Spleen (tissue), 11 donors: ENCODE measurements at regions not wholly inside any gene's neighbourhood (a gene's known extent, or its start where the extent isn't known, plus 50 kb on each side); places are given as distances from the start of the nearest gene placed in this dataset.

Experiments
- DNase-seq: peaks from one replicate; pipeline ENCODE4 v3.0.0-alpha.2; 2020
- H3K27ac ChIP-seq, 8 donors: fragments of 200-600 bp; sonication (generic) in 7 of 8; 1 replicate in 4 of 8; 2 replicates in 4 of 8; pipeline versions ENCODE4 v1.5.0 to v1.8.0; 2016 to 2021; ENCODE audit warnings: inconsistent platforms in 4 of 8, mild to moderate bottlenecking in 4 of 8, moderate library complexity in 1 of 8
- H3K27me3 ChIP-seq, 7 donors: fragments of 200-600 bp; sonication (generic) in 6 of 7; replicated peaks in 1 of 7; 1 replicate in 4 of 7; 2 replicates in 3 of 7; pipeline versions ENCODE4 v1.5.0 to v1.8.0; 2016 to 2021; ENCODE audit warnings: inconsistent platforms in 3 of 7, mild to moderate bottlenecking in 1 of 7
- H3K36me3 ChIP-seq, 6 donors: fragments of 200-600 bp; sonication (generic) in 5 of 6; 1 replicate in 4 of 6; 2 replicates in 2 of 6; pipeline versions ENCODE4 v1.5.0 to v1.8.0; 2016 to 2021; ENCODE audit warnings: inconsistent platforms in 2 of 6
- H3K4me1 ChIP-seq, 6 donors: fragments of 200-600 bp; sonication (generic) in 5 of 6; 1 replicate in 3 of 6; 2 replicates in 3 of 6; pipeline versions ENCODE4 v1.5.0 to v1.8.0; 2016 to 2021; ENCODE audit warnings: inconsistent platforms in 3 of 6
- H3K4me3 ChIP-seq, 8 donors: fragments of 200-600 bp; sonication (generic) in 7 of 8; 1 replicate in 4 of 8; 2 replicates in 4 of 8; pipeline versions ENCODE4 v1.5.0 to v1.8.0; 2016 to 2021; ENCODE audit warnings: inconsistent platforms in 4 of 8, mild to moderate bottlenecking in 4 of 8, moderate library complexity in 2 of 8
- H3K9me3 ChIP-seq, 8 donors: fragments of 200-600 bp; sonication (generic) in 7 of 8; 1 replicate in 4 of 8; 2 replicates in 4 of 8; pipeline versions ENCODE4 v1.5.0 to v1.8.0; 2016 to 2021; ENCODE audit warnings: inconsistent platforms in 4 of 8
- POLR2A ChIP-seq, 3 donors: fragments of 450-650 bp; IDR thresholded peaks; one replicate each; pipeline ENCODE4 v1.5.1; 2017; ENCODE audit warnings: antibody characterized with exemption in 3 of 3, mild to moderate bottlenecking in 1 of 3
- POLR2AphosphoS5 ChIP-seq, 3 donors: sonication (generic); formaldehyde crosslinking; IDR thresholded peaks; one replicate each; pipeline ENCODE4 v1.5.1; 2017; ENCODE audit warnings: antibody characterized with exemption in 3 of 3
- WGBS, 5 donors: extraction: QIAGEN DNeasy Blood & Tissue Kit in 3 of 5; methylation state at CpG; one replicate each; pipeline versions ENCODE4 v1.1.5 to v1.1.7; 2013 to 2018; 5-methylcytosine and 5-hydroxymethylcytosine counted together
- intact Hi-C: fragments of 100-400 bp; cut with DNase I; formaldehyde crosslinking; loops from one replicate; pipeline ENCODE4 v1.15.0; 2023; ENCODE audit warnings: low total_unique reads
- TF ChIP-seq, protein P1 (sequence below), 11 experiments: fragments of 200-600 bp in 7 of 11; fragments of 450-650 bp in 4 of 11; sonication (generic) in 4 of 11; IDR thresholded peaks in 8 of 11; conservative IDR thresholded peaks in 3 of 11; 1 replicate in 7 of 11; 2 replicates in 4 of 11; pipeline versions ENCODE4 v1.4.0 to v1.8.0; 2016 to 2021; ENCODE audit warnings: antibody characterized with exemption in 11 of 11, inconsistent platforms in 4 of 11, mild to moderate bottlenecking in 1 of 11
- donor health status: healthy with polysubstance abuse.
- donor health status: DM: no; HTN: no; CAD: no; lungs with moderate emphysema.
- donor health status: DM: no; HTN: no; CAD: no.
- donor health status: Bipolar disorder and iron deficiency.
- donor health status: healthy.
- donor health status: DM: no; HTN: no; CAD: no.
- donor health status: DM: yes; HTN: yes; CAD: no.

DNA sequence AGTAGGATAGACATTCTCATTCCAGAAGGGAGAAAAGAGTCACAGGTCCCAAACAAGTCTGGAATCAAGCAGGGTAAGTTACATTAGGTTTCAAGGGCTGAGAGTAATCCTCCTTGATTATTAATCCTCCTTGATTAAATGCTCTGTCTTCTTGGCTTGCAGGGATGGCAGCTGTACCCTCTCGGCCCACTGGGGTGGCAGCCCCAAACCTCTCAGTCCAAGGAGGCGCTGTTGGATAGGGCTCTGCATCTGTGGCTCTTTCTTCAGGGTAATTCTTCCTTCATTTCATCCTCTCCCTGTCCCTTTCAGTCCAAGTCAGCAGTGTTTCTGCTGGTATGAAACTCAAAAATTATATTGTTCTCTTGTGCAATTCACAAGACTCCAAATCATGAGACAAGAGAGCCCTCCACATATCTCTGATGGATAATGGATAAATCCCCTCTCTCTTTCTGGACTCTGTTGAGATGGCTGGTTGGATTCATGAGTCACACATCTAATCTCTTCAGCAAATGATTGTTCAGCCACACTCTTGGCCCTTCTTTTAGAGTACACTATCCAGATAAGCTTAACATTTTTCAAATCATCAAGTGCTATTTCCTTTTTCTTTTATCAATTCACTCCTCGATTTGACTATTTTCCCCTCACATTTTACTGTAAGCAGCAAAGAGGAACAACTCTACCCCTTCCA, 323.7 kb upstream of the HTR2A start:
- Histone ChIP-seq H3K9me3 (no peaks in the 10 kb centered on the region), H3K36me3 (no peaks in the 10 kb centered on the region), H3K27me3 (no peaks in the 10 kb centered on the region), H3K4me3 (no peak overlapping the region), H3K4me1 (no peaks in the 10 kb centered on the region), H3K27ac (no peak overlapping the region)
- intact Hi-C loops, result no loop called here
- no peak for DNase-seq
- no peak for TF ChIP-seq POLR2A (IDR thresholded peaks at IDR 0.05)
- TF ChIP-seq, protein P1, sequence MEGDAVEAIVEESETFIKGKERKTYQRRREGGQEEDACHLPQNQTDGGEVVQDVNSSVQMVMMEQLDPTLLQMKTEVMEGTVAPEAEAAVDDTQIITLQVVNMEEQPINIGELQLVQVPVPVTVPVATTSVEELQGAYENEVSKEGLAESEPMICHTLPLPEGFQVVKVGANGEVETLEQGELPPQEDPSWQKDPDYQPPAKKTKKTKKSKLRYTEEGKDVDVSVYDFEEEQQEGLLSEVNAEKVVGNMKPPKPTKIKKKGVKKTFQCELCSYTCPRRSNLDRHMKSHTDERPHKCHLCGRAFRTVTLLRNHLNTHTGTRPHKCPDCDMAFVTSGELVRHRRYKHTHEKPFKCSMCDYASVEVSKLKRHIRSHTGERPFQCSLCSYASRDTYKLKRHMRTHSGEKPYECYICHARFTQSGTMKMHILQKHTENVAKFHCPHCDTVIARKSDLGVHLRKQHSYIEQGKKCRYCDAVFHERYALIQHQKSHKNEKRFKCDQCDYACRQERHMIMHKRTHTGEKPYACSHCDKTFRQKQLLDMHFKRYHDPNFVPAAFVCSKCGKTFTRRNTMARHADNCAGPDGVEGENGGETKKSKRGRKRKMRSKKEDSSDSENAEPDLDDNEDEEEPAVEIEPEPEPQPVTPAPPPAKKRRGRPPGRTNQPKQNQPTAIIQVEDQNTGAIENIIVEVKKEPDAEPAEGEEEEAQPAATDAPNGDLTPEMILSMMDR (IDR thresholded peaks at IDR 0.05 in 8 of 11, conservative IDR thresholded peaks at IDR 0.05 in 3 of 11), result no peak
- TF ChIP-seq POLR2AphosphoS5 (IDR thresholded peaks at IDR 0.05), result no peak
- WGBS, 5 donors, result 73 to 95% (median 83%) methylated on average over 3 of the region's 3 CpGs

DNA sequence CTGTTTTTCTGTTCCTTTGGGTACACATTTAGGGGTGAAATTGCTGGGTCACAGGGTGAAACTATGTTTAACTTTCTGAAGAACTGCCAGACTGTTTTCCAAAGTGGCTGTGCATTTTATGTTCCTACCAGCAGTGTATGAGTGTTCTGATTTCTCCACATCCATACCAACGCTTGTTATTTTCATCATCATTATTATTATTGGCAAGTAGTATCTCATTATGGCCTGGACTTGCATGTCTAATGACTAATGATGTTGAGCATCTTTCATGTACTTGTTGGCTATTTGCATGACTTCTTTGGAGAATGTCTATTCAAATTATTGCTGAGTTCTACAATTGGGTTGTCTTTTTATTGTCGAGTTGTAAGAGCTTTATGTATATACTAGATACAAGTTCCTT, 321.8 kb upstream of the HTR2A start:
- intact Hi-C loops, result no loop called here
- Histone ChIP-seq H3K27me3 (no peaks in the 10 kb centered on the region), H3K9me3 (no peaks in the 10 kb centered on the region), H3K36me3 (no peaks in the 10 kb centered on the region), H3K4me3 (no peak overlapping the region), H3K27ac (no peak overlapping the region), H3K4me1 (no peaks in the 10 kb centered on the region)
- DNase-seq, result no peak
- TF ChIP-seq POLR2AphosphoS5 (IDR thresholded peaks at IDR 0.05) (no peak), POLR2A (IDR thresholded peaks at IDR 0.05) (no peak)
- TF ChIP-seq, protein P1 (IDR thresholded peaks at IDR 0.05 in 8 of 11, conservative IDR thresholded peaks at IDR 0.05 in 3 of 11), result no peak
- WGBS, 5 donors, result 89 to 92% (median 89%) methylated on average over 2 of the region's 2 CpGs

DNA sequence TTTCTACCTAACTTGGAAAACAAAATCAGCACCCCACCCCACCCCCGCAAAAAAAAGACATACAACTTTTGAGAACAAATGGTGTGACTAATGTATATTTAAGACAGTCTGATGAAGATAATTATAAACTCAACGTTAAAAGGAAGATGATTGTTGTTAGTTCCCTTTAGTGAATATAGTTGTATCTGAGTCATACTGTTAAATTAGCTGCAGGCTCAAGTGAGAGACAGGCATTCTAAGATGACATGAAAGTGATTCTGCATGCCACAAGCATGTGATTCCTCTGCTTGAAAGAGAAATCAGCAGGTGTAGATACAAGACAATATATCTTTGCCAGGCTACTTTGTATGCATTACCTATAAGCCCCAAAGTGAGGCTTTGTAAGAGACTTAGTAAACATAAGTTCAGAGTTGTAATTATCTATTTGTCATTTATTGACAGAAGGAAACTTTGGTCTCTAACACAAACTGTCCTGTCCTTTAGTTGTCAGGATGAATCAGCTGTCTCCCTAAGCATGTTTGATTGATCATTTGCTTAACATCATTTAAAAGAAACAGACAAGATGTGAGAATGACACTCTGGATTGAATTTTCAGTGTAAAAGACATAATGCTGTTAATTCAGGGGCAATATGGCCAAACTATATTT, 319.4 kb upstream of the HTR2A start:
- no peak for DNase-seq
- Histone ChIP-seq H3K27me3 (no peaks in the 10 kb centered on the region), H3K4me1 (no peaks in the 10 kb centered on the region), H3K9me3 (no peaks in the 10 kb centered on the region), H3K4me3 (no peak overlapping the region), H3K27ac (no peak overlapping the region), H3K36me3 (no peaks in the 10 kb centered on the region)
- intact Hi-C loops, result no loop called here
- TF ChIP-seq, protein P1 (IDR thresholded peaks at IDR 0.05 in 8 of 11, conservative IDR thresholded peaks at IDR 0.05 in 3 of 11), result no peak
- no peak for TF ChIP-seq POLR2A (IDR thresholded peaks at IDR 0.05)
- no peak for TF ChIP-seq POLR2AphosphoS5 (IDR thresholded peaks at IDR 0.05)
- WGBS, 5 donors, result 64 to 86% (median 72%) methylated on average over 2 of the region's 2 CpGs

DNA sequence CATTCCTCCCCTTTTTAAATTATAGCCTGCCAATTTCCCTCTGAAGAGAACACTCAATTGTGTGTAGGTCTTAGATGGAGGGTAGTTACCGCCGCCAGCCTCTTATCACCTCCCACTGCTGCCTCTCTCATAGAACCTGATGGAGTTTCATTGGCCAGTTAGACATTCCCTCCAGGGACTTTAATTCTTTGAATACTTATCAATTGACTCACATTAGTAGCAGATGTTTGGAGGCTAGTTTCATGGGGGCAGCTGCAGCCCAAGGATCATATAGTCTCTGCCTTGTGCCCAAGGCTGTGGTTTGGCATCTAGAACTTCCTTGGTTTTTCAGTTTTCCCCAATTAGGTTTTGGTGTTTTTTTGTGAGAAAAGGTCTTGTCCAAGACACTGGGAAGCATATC, 318.9 kb upstream of the HTR2A start:
- TF ChIP-seq POLR2A (IDR thresholded peaks at IDR 0.05) (no peak), POLR2AphosphoS5 (IDR thresholded peaks at IDR 0.05) (no peak)
- TF ChIP-seq, protein P1 (IDR thresholded peaks at IDR 0.05 in 8 of 11, conservative IDR thresholded peaks at IDR 0.05 in 3 of 11), result no peak
- no peaks in the 10 kb centered on the region for H3K4me1 ChIP-seq
- intact Hi-C loops, result no loop called here
- no peaks in the 10 kb centered on the region for H3K27me3 ChIP-seq
- WGBS, 5 donors, result 87 to 95% (median 91%) methylated on average over 2 of the region's 2 CpGs
- no peak overlapping the region for H3K4me3 ChIP-seq
- no peaks in the 10 kb centered on the region for H3K9me3 ChIP-seq
- H3K27ac ChIP-seq, result no peak overlapping the region
- no peaks in the 10 kb centered on the region for H3K36me3 ChIP-seq
- no peak for DNase-seq
